ENCODE measurements at regions not wholly inside any gene's neighbourhood (a gene's known extent, or its start where the extent isn't known, plus 50 kb on each side); places are given as distances from the start of the nearest gene placed in this dataset.

DNA sequence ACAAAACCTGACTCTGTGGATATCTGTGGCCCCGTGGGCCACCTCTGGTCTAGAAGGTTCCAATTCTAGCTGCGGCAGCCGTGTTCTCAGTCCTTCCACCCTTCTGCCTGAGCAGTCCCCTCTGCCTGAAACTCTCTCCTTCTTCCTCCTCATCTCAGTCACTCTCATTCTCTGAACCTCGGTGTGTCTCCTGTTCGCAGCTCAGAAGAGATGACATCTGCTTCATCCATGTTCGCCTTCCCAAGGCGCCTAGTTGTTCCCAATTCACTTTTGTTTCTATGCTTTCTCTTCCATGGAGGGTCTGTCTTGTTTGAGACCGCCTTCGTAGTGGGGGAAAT is 95.5 kb downstream of the CEBPB start:
- Mint-ChIP-seq H3K4me3 (peak overlapping the region; percentile 65), H3K4me1 (peaks cover 40% of the 10 kb centered on the region), H3K36me3 (no peaks in the 10 kb centered on the region), H3K27ac (peak overlapping the region; percentile 81), H3K27me3 (peaks cover 64% of the 10 kb centered on the region), H3K9me3 (no peaks in the 10 kb centered on the region)
- peak; percentile 66 for ATAC-seq

GRCh38 chr20:50286609-50287008 is 96.0 kb downstream of the CEBPB start:
- Mint-ChIP-seq H3K27me3 (peaks cover 69% of the 10 kb centered on the region), H3K4me3 (peak overlapping the region; percentile 65), H3K4me1 (peaks cover 40% of the 10 kb centered on the region)

DNA sequence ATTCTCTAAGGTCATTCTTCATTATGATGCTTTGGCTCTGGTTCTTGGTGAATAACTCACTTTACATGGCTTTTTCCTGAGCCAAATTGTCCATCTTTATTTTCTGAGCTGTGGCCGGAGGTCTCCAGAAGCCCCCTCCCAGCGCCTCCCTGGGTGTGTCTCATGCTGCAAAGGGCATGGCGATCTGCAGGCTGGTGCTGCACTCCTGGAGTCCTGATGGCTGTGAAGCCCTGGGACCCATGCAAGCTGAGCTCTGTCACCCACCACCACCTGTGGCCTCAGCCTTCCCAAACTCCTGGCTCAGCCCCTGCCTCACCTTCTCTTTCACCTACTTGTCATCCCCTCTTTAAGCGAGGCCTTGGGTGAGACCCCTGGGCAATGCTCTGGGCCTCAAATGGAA is 96.9 kb downstream of the CEBPB start:
- H3K36me3 Mint-ChIP-seq, result no peaks in the 10 kb centered on the region

More at GRCh38 chr20:50286609-50287008, 96.0 kb downstream of the CEBPB start:
- Mint-ChIP-seq H3K27ac (peak overlapping the region; percentile 81), H3K36me3 (no peaks in the 10 kb centered on the region), H3K9me3 (no peaks in the 10 kb centered on the region)
- ATAC-seq, result peak; percentile 58

DNA sequence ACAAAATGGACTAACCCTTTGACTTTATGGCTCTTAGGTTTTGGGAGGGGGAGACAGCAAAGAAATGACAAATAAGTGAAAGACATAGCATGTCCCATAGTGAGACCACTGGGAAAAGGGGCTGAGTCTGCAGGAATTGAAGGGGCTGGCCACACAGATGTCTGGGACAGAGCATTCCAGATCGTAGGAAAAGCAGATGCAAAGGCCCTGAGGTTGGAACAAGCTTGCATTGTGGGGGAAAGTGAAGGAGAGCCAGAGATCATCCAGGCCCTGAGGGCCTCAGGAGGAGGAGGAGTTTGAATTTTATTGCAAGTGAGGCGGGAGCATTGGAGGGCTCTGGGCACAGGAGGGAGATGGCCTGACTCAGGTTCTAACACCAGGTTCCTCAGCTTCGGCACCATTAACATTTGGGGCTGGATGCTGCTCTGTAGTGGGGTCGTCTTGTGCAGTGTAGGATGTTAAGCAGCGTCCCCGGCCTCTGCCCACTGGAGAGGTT is 97.5 kb downstream of the CEBPB start:
- Mint-ChIP-seq H3K27ac (peak overlapping the region; percentile 11), H3K36me3 (no peaks in the 10 kb centered on the region), H3K4me3 (no peak overlapping the region), H3K27me3 (peaks cover 57% of the 10 kb centered on the region), H3K4me1 (peaks cover 33% of the 10 kb centered on the region), H3K9me3 (no peaks in the 10 kb centered on the region)
- ATAC-seq, result no peak

More for the DNA sequence above, 96.9 kb downstream of the CEBPB start:
- no peak for ATAC-seq
- peaks cover 63% of the 10 kb centered on the region for H3K27me3 Mint-ChIP-seq
- H3K4me1 Mint-ChIP-seq, result peaks cover 39% of the 10 kb centered on the region
- H3K9me3 Mint-ChIP-seq, result no peaks in the 10 kb centered on the region
- no peak overlapping the region for H3K4me3 Mint-ChIP-seq
- peak overlapping the region; percentile 11 for H3K27ac Mint-ChIP-seq

GRCh38 chr20:50289581-50289980 is 99.0 kb downstream of the CEBPB start:
- peaks cover 23% of the 10 kb centered on the region for H3K4me1 Mint-ChIP-seq
- no peak overlapping the region for H3K27ac Mint-ChIP-seq

DNA sequence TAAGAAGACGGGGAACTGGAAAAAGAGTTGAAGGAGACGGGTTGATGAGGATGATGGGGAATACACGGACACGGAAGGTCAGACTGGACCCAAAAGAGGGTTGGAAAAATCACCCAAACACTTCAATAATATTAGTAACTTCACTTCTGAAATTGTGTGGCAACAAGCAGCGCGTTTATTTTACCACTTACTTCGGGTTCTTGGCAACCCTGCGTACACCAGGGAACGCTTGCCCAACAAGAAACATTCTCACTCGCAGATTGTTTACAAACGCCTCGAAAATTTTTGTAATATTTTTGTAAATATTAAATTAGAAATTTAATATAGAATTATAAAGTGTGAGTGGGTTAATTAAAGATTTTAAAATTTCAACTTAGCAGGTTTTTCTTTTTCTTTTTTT is 99.5 kb downstream of the CEBPB start:
- no peak for ATAC-seq
- H3K27me3 Mint-ChIP-seq, result peaks cover 59% of the 10 kb centered on the region
- H3K9me3 Mint-ChIP-seq, result no peaks in the 10 kb centered on the region
- H3K4me3 Mint-ChIP-seq, result no peak overlapping the region
- peaks cover 18% of the 10 kb centered on the region for H3K4me1 Mint-ChIP-seq
- no peak overlapping the region for H3K27ac Mint-ChIP-seq
- H3K36me3 Mint-ChIP-seq, result no peaks in the 10 kb centered on the region

More at GRCh38 chr20:50289581-50289980, 99.0 kb downstream of the CEBPB start:
- no peak for ATAC-seq
- no peaks in the 10 kb centered on the region for H3K36me3 Mint-ChIP-seq
- peaks cover 57% of the 10 kb centered on the region for H3K27me3 Mint-ChIP-seq
- no peak overlapping the region for H3K4me3 Mint-ChIP-seq
- H3K9me3 Mint-ChIP-seq, result no peaks in the 10 kb centered on the region

- no peaks in the 10 kb centered on the region for H3K9me3 Mint-ChIP-seq
- H3K36me3 Mint-ChIP-seq, result no peaks in the 10 kb centered on the region
- no peak for ATAC-seq
- peaks cover 63% of the 10 kb centered on the region for H3K27me3 Mint-ChIP-seq
- H3K4me1 Mint-ChIP-seq, result peaks cover 13% of the 10 kb centered on the region
- H3K27ac Mint-ChIP-seq, result no peak overlapping the region
- no peak overlapping the region for H3K4me3 Mint-ChIP-seq
These were observed 100.2 kb downstream of the CEBPB start for GRCh38 chr20:50290808-50291207.

- peaks cover 13% of the 10 kb centered on the region for H3K4me1 Mint-ChIP-seq
- ATAC-seq, result no peak
- H3K27ac Mint-ChIP-seq, result no peak overlapping the region
- H3K9me3 Mint-ChIP-seq, result no peaks in the 10 kb centered on the region
- H3K4me3 Mint-ChIP-seq, result no peak overlapping the region
- peaks cover 68% of the 10 kb centered on the region for H3K27me3 Mint-ChIP-seq
- no peaks in the 10 kb centered on the region for H3K36me3 Mint-ChIP-seq
These were observed 100.8 kb downstream of the CEBPB start for GRCh38 chr20:50291254-50292078.

GRCh38 chr20:50292079-50292590 is 101.5 kb downstream of the CEBPB start:
- Mint-ChIP-seq H3K4me1 (peaks cover 14% of the 10 kb centered on the region), H3K27me3 (peaks cover 68% of the 10 kb centered on the region), H3K27ac (no peak overlapping the region), H3K4me3 (no peak overlapping the region), H3K36me3 (no peaks in the 10 kb centered on the region), H3K9me3 (no peaks in the 10 kb centered on the region)
- ATAC-seq, result no peak

- H3K4me3 Mint-ChIP-seq, result no peak overlapping the region
- H3K36me3 Mint-ChIP-seq, result no peaks in the 10 kb centered on the region
- no peak overlapping the region for H3K27ac Mint-ChIP-seq
- no peaks in the 10 kb centered on the region for H3K9me3 Mint-ChIP-seq
- no peak for ATAC-seq
- peaks cover 18% of the 10 kb centered on the region for H3K4me1 Mint-ChIP-seq
- peaks cover 66% of the 10 kb centered on the region for H3K27me3 Mint-ChIP-seq
These were observed 102.1 kb downstream of the CEBPB start for GRCh38 chr20:50292591-50293283.

GRCh38 chr20:50293284-50294139 is 102.9 kb downstream of the CEBPB start:
- Mint-ChIP-seq H3K27me3 (peaks cover 66% of the 10 kb centered on the region), H3K27ac (peak overlapping the region; percentile 7), H3K4me1 (peaks cover 24% of the 10 kb centered on the region), H3K4me3 (peak overlapping the region; percentile 2), H3K36me3 (no peaks in the 10 kb centered on the region), H3K9me3 (no peaks in the 10 kb centered on the region)
- ATAC-seq, result no peak

DNA sequence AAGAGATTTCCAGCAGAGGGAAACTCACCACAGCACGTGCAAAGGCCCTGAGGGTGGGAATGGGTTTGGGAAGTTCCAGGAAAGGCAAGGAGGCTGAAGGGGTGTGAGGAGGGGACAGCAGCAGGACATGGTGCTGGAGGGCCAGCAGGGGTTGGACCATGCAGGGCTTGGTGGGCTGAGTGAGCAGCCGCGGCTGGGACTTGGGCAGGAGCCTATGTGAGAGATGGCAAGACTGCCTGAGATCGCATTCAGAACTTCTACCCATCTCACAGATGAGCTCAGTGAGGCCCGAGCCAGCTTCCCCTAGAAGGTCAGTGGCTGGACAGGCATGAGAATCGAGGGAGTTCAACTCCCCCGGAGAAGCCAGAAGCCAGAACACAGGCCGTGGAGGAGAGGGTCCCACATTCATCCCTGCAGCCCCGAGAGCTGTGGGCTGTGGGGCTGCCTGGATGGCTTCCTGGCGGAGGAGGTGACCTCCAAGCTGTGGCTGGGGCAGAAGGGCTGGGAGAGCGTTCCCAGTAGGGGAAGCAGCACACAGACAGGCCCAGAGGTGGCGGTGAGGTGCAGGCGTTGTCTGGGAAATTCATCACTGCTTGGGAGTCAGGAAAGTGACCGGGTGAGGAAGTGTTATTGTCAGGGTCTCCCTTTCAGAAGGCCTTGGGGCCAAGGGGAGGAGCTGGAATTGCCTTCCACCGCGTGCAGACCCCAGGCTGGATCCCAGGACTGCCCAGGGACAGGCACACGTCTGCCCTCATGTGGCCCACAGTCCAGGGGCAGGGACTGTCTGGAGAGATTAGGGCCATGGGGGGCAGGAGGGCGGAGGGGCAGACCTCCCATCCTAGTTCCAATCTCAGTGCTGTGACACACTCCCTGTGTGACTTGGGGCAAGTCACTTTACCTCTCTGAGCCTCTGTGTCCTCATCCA is 103.8 kb downstream of the CEBPB start:
- peak overlapping the region; percentile 7 for H3K27ac Mint-ChIP-seq
- H3K4me3 Mint-ChIP-seq, result no peak overlapping the region
- ATAC-seq, result no peak
- peaks cover 58% of the 10 kb centered on the region for H3K27me3 Mint-ChIP-seq
- H3K4me1 Mint-ChIP-seq, result peaks cover 24% of the 10 kb centered on the region
- no peaks in the 10 kb centered on the region for H3K9me3 Mint-ChIP-seq
- no peaks in the 10 kb centered on the region for H3K36me3 Mint-ChIP-seq

DNA sequence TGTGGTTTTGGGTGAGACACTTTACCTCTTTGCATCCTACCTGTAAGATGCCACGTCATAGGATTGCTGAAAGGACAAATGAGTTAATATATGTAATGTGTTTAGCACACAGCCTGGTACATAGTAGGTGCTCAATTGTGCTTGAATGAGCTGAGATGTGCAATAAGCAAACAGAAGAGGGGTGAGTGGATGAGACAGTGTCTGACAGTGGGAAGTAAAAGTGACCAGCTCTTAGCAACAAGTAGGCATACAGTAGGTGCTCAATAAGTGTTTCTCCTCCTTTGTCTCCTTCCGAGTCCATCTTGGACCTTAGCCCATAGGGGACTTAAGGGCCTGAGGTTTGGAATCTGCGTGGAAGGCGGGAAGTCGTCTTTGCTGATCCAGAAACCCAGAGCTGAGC is 104.7 kb downstream of the CEBPB start:
- no peak overlapping the region for H3K4me3 Mint-ChIP-seq
- ATAC-seq, result no peak
- H3K9me3 Mint-ChIP-seq, result no peaks in the 10 kb centered on the region
- H3K27me3 Mint-ChIP-seq, result peaks cover 53% of the 10 kb centered on the region
- H3K36me3 Mint-ChIP-seq, result no peaks in the 10 kb centered on the region
- peaks cover 24% of the 10 kb centered on the region for H3K4me1 Mint-ChIP-seq
- H3K27ac Mint-ChIP-seq, result no peak overlapping the region
